MM.1S (cell line): ENCODE measurements at regions not wholly inside any gene's neighbourhood (a gene's known extent, or its start where the extent isn't known, plus 50 kb on each side); places are given as distances from the start of the nearest gene placed in this dataset.

ENCODE experiments used
- DNase-seq: peaks from one replicate; pipeline ENCODE4 v3.0.0-alpha.2; 2015
- H2AFZ ChIP-seq: fragments of 300-600 bp; sonication (generic); 2 replicates; pipeline ENCODE4 v1.6.0; 2016; ENCODE audit warnings: antibody characterized with exemption, low read length
- H3F3A ChIP-seq: fragments of 300-600 bp; sonication (generic); 2 replicates; pipeline ENCODE4 v1.6.1; 2016; ENCODE audit warnings: mild to moderate bottlenecking, antibody characterized with exemption, low read length, moderate library complexity, mixed read lengths; ENCODE audit not compliant: insufficient read depth
- H3K27ac ChIP-seq: fragments of 300-600 bp; sonication (generic); 2 replicates; pipeline ENCODE4 v1.5.1; 2016; ENCODE audit warnings: mild to moderate bottlenecking, low read length
- H3K27me3 ChIP-seq: fragments of 300-600 bp; sonication (generic); replicated peaks from 2 replicates; pipeline ENCODE4 v1.6.0; 2016; ENCODE audit warnings: low read length; ENCODE audit not compliant: insufficient read depth
- H3K36me3 ChIP-seq: fragments of 300-600 bp; sonication (generic); replicated peaks from 2 replicates; pipeline ENCODE4 v1.6.1; 2016; ENCODE audit warnings: mild to moderate bottlenecking, low read length, mixed read lengths; ENCODE audit not compliant: insufficient read depth
- H3K4me1 ChIP-seq: fragments of 300-600 bp; sonication (generic); 2 replicates; pipeline ENCODE4 v1.6.1; 2016; ENCODE audit warnings: low read length, mixed read lengths
- H3K4me2 ChIP-seq: fragments of 300-600 bp; sonication (generic); 2 replicates; pipeline ENCODE4 v1.6.0; 2016; ENCODE audit warnings: low read depth, low read length
- H3K4me3 ChIP-seq: fragments of 300-600 bp; sonication (generic); 2 replicates; pipeline ENCODE4 v1.5.1; 2016; ENCODE audit warnings: low read length, mixed read lengths
- H3K79me2 ChIP-seq: fragments of 300-600 bp; sonication (generic); 2 replicates; pipeline ENCODE4 v1.6.1; 2016; ENCODE audit warnings: mixed run types, low read length, mixed read lengths
- H3K9ac ChIP-seq: fragments of 300-600 bp; sonication (generic); 2 replicates; pipeline ENCODE4 v1.6.1; 2016; ENCODE audit warnings: low read length, mixed read lengths
- H3K9me2 ChIP-seq: fragments of 300-600 bp; sonication (generic); replicated peaks from 2 replicates; pipeline ENCODE4 v1.6.1; 2016; ENCODE audit warnings: mild to moderate bottlenecking, low read length, mixed read lengths; ENCODE audit not compliant: insufficient read depth
- H3K9me3 ChIP-seq: fragments of 300-600 bp; sonication (generic); replicated peaks from 2 replicates; pipeline ENCODE4 v1.6.1; 2016; ENCODE audit warnings: mild to moderate bottlenecking, low read length, mixed read lengths; ENCODE audit not compliant: insufficient read depth
- H4K20me1 ChIP-seq: fragments of 300-600 bp; sonication (generic); 2 replicates; pipeline ENCODE4 v1.6.1; 2016; ENCODE audit warnings: mild to moderate bottlenecking, low read length, moderate library complexity, mixed read lengths; ENCODE audit not compliant: insufficient read depth
- EZH2 ChIP-seq: fragments of 300-600 bp; sonication (generic); optimal IDR thresholded peaks from 2 replicates; pipeline ENCODE3; 2017; ENCODE audit warnings: low read depth, mild to moderate bottlenecking, antibody characterized with exemption, low read length, mixed read lengths
- EZH2phosphoT487 ChIP-seq: fragments of 300-600 bp; sonication (generic); IDR thresholded peaks from 2 replicates; pipeline ENCODE4 v1.6.1; 2018; ENCODE audit warnings: antibody characterized with exemption, low read length
- TF ChIP-seq, protein P1 (sequence below): fragments of 300-600 bp; sonication (generic); IDR thresholded peaks from 2 replicates; pipeline ENCODE4 v1.5.1; 2016; ENCODE audit warnings: antibody characterized with exemption, low read length, mixed read lengths

DNA sequence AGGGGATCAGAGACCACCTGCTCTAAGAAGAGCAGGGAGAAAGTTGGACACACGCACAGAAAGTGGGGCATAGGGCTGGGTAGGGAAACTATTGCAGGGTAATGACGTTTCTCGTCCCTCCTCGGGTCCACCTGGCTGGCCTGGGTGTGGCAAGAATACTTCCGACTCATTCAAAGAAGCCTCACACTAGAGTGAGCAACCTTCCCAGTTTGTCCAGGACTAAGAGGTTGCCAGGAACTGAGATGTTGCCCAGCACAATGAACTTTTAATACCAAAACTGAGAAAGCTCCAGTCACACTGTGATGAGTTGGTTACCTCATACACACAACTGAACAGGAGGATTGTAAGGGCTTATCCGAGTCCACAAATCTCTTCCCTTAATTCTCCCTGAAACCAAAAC is 74.5 kb upstream of the ADGRF1 start:
- no peak overlapping the region for H3K27ac ChIP-seq
- TF ChIP-seq, protein P1, sequence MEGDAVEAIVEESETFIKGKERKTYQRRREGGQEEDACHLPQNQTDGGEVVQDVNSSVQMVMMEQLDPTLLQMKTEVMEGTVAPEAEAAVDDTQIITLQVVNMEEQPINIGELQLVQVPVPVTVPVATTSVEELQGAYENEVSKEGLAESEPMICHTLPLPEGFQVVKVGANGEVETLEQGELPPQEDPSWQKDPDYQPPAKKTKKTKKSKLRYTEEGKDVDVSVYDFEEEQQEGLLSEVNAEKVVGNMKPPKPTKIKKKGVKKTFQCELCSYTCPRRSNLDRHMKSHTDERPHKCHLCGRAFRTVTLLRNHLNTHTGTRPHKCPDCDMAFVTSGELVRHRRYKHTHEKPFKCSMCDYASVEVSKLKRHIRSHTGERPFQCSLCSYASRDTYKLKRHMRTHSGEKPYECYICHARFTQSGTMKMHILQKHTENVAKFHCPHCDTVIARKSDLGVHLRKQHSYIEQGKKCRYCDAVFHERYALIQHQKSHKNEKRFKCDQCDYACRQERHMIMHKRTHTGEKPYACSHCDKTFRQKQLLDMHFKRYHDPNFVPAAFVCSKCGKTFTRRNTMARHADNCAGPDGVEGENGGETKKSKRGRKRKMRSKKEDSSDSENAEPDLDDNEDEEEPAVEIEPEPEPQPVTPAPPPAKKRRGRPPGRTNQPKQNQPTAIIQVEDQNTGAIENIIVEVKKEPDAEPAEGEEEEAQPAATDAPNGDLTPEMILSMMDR: no peak
- TF ChIP-seq EZH2phosphoT487 (no peak), EZH2 (no peak)

DNA sequence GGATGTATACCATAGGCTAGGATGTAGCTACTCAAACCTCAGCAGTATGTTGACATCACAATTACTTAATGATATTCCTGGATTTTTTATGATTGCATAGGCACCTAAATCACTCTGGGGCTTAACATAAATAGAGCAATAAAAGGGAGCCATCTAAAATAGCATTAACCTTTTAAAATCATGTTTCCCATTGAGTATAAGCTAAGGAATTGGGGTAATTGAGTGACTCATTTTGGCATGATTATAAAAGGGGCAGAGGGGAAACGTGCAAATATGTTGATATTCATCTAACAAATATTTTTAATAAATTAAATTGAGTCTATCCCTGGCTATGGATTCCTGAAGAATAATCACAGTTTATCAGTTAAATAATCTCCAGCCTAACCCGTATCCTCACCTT is 74.0 kb upstream of the ADGRF1 start:
- TF ChIP-seq EZH2phosphoT487 (no peak), EZH2 (no peak)
- TF ChIP-seq, protein P1: no peak
- Histone ChIP-seq H3K9me3 (no peaks in the 10 kb centered on the region), H3K27ac (no peak overlapping the region), H4K20me1 (no peaks in the 10 kb centered on the region), H2AFZ (no peak overlapping the region), H3K4me2 (no peak overlapping the region), H3K36me3 (no peaks in the 10 kb centered on the region), H3K27me3 (no peaks in the 10 kb centered on the region), H3K4me3 (no peak overlapping the region), H3K9me2 (no peaks in the 10 kb centered on the region), H3F3A (no peaks in the 10 kb centered on the region), H3K4me1 (no peaks in the 10 kb centered on the region), H3K79me2 (no peaks in the 10 kb centered on the region), H3K9ac (no peak overlapping the region)
- no peak for DNase-seq

More for the DNA sequence above, 74.5 kb upstream of the ADGRF1 start:
- Histone ChIP-seq H3K9me2 (no peaks in the 10 kb centered on the region), H3K36me3 (no peaks in the 10 kb centered on the region), H3K4me2 (no peak overlapping the region), H3K4me3 (no peak overlapping the region), H3F3A (no peaks in the 10 kb centered on the region), H3K9me3 (no peaks in the 10 kb centered on the region), H2AFZ (no peak overlapping the region), H3K79me2 (no peaks in the 10 kb centered on the region), H3K4me1 (no peaks in the 10 kb centered on the region), H3K9ac (no peak overlapping the region), H3K27me3 (no peaks in the 10 kb centered on the region), H4K20me1 (no peaks in the 10 kb centered on the region)
- no peak for DNase-seq

DNA sequence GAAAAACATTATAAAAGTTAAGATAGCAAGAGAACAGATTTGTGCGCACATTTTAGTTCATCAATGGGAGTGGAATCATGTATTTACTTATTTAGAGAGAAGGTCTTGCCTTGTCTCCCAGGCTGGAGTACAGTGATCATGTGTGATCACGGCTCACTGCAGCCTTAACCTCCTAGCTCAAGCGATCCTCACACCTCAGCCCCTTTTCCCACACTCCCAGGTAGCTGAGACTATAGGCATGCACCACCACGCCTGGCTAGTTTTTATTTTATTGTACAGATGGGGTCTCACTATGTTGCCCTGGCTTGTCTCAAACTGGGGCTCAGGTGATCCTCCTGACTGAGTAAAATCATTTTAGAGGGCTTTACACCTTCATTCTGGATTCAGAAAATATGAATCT is 72.3 kb upstream of the ADGRF1 start:
- no peak for DNase-seq
- H3K36me3 ChIP-seq: no peaks in the 10 kb centered on the region
- H3K4me1 ChIP-seq: no peaks in the 10 kb centered on the region
- no peak overlapping the region for H3K9ac ChIP-seq
- H3K9me3 ChIP-seq: no peaks in the 10 kb centered on the region
- no peak overlapping the region for H3K4me2 ChIP-seq
- no peaks in the 10 kb centered on the region for H3K79me2 ChIP-seq
- H3K27ac ChIP-seq: no peak overlapping the region
- TF ChIP-seq, protein P1: no peak
- TF ChIP-seq EZH2phosphoT487: no peak
- TF ChIP-seq EZH2: no peak
- no peaks in the 10 kb centered on the region for H3K9me2 ChIP-seq
- H3K4me3 ChIP-seq: no peak overlapping the region
- no peak overlapping the region for H2AFZ ChIP-seq
- H4K20me1 ChIP-seq: no peaks in the 10 kb centered on the region
- no peaks in the 10 kb centered on the region for H3K27me3 ChIP-seq
- no peaks in the 10 kb centered on the region for H3F3A ChIP-seq
